ENCODE measurements at regions not wholly inside any gene's neighbourhood (a gene's known extent, or its start where the extent isn't known, plus 50 kb on each side); places are given as distances from the start of the nearest gene placed in this dataset.

- DNase-seq, result no peak
These were observed 304.1 kb downstream of the MCTP2 start for GRCh38 chr15:94535298-94536048.

GRCh38 chr15:94536549-94536948 lies 305.2 kb downstream of the MCTP2 start:
- DNase-seq, result no peak

- no peak for DNase-seq
These were observed 306.9 kb downstream of the MCTP2 start for GRCh38 chr15:94538280-94538679.

- DNase-seq, result no peak
These were observed 311.0 kb downstream of the MCTP2 start for GRCh38 chr15:94542391-94542790.

GRCh38 chr15:94546808-94547207 lies 315.4 kb downstream of the MCTP2 start:
- no peak for DNase-seq

GRCh38 chr15:94547711-94548110 lies 316.4 kb downstream of the MCTP2 start:
- no peak for DNase-seq

GRCh38 chr15:94555841-94556519 lies 324.6 kb downstream of the MCTP2 start:
- DNase-seq, result no peak

- no peak for DNase-seq
These were observed 329.8 kb downstream of the MCTP2 start for GRCh38 chr15:94561036-94561689.

- DNase-seq, result no peak
These were observed 332.1 kb downstream of the MCTP2 start for GRCh38 chr15:94563456-94563855.

GRCh38 chr15:94576889-94577533 lies 345.6 kb downstream of the MCTP2 start:
- DNase-seq, result no peak

- no peak for DNase-seq
These were observed 347.9 kb downstream of the MCTP2 start for GRCh38 chr15:94579286-94579685.

GRCh38 chr15:94580211-94580885 lies 349.0 kb downstream of the MCTP2 start:
- no peak for DNase-seq

- no peak for DNase-seq
These were observed 351.0 kb downstream of the MCTP2 start for GRCh38 chr15:94582368-94582767.

- DNase-seq, result no peak
These were observed 353.5 kb downstream of the MCTP2 start for GRCh38 chr15:94584833-94585244.

- DNase-seq, result no peak
These were observed 354.7 kb downstream of the MCTP2 start for GRCh38 chr15:94586099-94586498.

- DNase-seq, result no peak
These were observed 355.8 kb downstream of the MCTP2 start for GRCh38 chr15:94587113-94587512.

GRCh38 chr15:94588993-94589392 lies 357.6 kb downstream of the MCTP2 start:
- DNase-seq, result no peak

GRCh38 chr15:94592495-94592894 lies 361.1 kb downstream of the MCTP2 start:
- DNase-seq, result no peak

GRCh38 chr15:94596707-94597106 lies 365.3 kb downstream of the MCTP2 start:
- DNase-seq, result no peak

GRCh38 chr15:94600505-94600904 lies 369.1 kb downstream of the MCTP2 start:
- no peak for DNase-seq

- no peak for DNase-seq
These were observed 371.6 kb downstream of the MCTP2 start for GRCh38 chr15:94602754-94603470.

- DNase-seq, result no peak
These were observed 374.9 kb downstream of the MCTP2 start for GRCh38 chr15:94606286-94606685.
